ENCODE measurements at regions not wholly inside any gene's neighbourhood (a gene's known extent, or its start where the extent isn't known, plus 50 kb on each side); places are given as distances from the start of the nearest gene placed in this dataset.
"Not testable (repeated sequence)": the region's sequence is repeated elsewhere in the genome, so short reads cannot be mapped to it uniquely, and the experiment has no call there.

DNA sequence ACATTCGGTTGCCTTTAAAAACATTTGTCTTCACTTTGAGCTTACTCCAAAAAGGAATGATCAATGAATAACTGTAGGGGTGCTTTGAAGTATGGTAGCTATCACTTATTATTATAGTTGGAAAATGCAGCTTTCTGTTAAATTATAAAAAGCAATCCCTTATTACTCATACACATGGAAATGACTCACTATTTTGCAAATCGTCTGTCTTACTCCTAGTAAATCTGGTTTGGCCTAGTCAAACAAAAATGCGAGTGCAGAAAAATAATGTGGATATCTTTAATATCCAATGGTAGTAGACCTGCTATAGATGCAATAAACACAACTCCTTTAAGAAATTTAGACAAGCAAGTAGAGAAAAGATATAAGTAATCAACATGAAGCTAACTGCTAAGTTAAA, 112.5 kb downstream of the ZIC1 start:
- 96% methylated on average over 2 of the region's 3 CpGs; no CpG with 5 or more reads in 1 of the 2 experiments for WGBS, 2 experiments (ENCODE audit: insufficient coverage in 1 of 2, insufficient read length in 1 of 2)
- DNase-seq = no peak
- Mint-ChIP-seq H3K4me1 (no peaks in the 10 kb centered on the region), H3K27ac (no peak overlapping the region), H3K36me3 (ENCODE audit: low read depth) (no peaks in the 10 kb centered on the region), H3K27me3 (ENCODE audit: insufficient read depth) (no peaks in the 10 kb centered on the region), H3K9me3 (no peaks in the 10 kb centered on the region), H3K4me3 (no peak overlapping the region)
- TF ChIP-seq, protein P1, sequence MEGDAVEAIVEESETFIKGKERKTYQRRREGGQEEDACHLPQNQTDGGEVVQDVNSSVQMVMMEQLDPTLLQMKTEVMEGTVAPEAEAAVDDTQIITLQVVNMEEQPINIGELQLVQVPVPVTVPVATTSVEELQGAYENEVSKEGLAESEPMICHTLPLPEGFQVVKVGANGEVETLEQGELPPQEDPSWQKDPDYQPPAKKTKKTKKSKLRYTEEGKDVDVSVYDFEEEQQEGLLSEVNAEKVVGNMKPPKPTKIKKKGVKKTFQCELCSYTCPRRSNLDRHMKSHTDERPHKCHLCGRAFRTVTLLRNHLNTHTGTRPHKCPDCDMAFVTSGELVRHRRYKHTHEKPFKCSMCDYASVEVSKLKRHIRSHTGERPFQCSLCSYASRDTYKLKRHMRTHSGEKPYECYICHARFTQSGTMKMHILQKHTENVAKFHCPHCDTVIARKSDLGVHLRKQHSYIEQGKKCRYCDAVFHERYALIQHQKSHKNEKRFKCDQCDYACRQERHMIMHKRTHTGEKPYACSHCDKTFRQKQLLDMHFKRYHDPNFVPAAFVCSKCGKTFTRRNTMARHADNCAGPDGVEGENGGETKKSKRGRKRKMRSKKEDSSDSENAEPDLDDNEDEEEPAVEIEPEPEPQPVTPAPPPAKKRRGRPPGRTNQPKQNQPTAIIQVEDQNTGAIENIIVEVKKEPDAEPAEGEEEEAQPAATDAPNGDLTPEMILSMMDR (conservative IDR thresholded peaks at IDR 0.05) = no peak
- Histone ChIP-seq H3K27ac (ENCODE audit: low read depth, low read length) (no peak overlapping the region), H3K4me1 (ENCODE audit: control insufficient read depth, insufficient read depth, low read length) (no peaks in the 10 kb centered on the region), H3K9me3 (ENCODE audit: control insufficient read depth, low read length) (no peaks in the 10 kb centered on the region), H3K36me3 (ENCODE audit: control insufficient read depth, insufficient read depth, low read length) (no peaks in the 10 kb centered on the region), H3K4me3 (ENCODE audit: low read length) (no peak overlapping the region), H3K27me3 (ENCODE audit: control insufficient read depth, insufficient read depth, low read length, poor library complexity, severe bottlenecking) (no peaks in the 10 kb centered on the region), H3K9ac (ENCODE audit: extremely low read depth, low read length, poor library complexity, severe bottlenecking) (no peak overlapping the region)

DNA sequence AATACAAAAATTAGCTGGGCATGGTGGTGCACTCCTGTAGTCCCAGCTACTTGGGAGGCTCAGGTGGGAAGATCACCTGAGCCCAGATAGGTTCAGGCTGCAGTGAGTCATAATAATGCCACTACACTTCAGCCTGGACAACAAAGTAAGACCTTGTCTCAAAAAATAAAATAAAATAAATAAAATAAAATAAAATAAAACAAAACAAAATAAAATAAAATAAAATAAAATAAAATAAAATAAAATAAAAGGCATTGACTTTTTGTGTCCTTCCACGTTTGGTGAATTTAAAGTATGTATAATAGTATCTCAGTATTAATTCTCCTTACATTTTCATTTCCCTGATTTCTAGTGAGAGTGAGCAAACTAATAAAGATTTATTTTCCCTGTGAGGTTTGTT, 113.6 kb downstream of the ZIC1 start:
- H3K4me3 Mint-ChIP-seq; H3K9me3 ChIP-seq (ENCODE audit: control insufficient read depth, low read length); H3K4me3 ChIP-seq (ENCODE audit: low read length); DNase-seq; H3K9ac ChIP-seq (ENCODE audit: extremely low read depth, low read length, poor library complexity, severe bottlenecking); H3K4me1 Mint-ChIP-seq; H3K9me3 Mint-ChIP-seq; H3K36me3 ChIP-seq (ENCODE audit: control insufficient read depth, insufficient read depth, low read length); H3K27me3 ChIP-seq (ENCODE audit: control insufficient read depth, insufficient read depth, low read length, poor library complexity, severe bottlenecking); H3K36me3 Mint-ChIP-seq (ENCODE audit: low read depth); H3K4me1 ChIP-seq (ENCODE audit: control insufficient read depth, insufficient read depth, low read length); H3K27ac ChIP-seq (ENCODE audit: low read depth, low read length); H3K27ac Mint-ChIP-seq; H3K27me3 Mint-ChIP-seq (ENCODE audit: insufficient read depth): not testable (repeated sequence)
- no CpG with 5 or more reads among the region's 1 CpG for WGBS, 2 experiments (ENCODE audit: insufficient coverage in 1 of 2, insufficient read length in 1 of 2)

DNA sequence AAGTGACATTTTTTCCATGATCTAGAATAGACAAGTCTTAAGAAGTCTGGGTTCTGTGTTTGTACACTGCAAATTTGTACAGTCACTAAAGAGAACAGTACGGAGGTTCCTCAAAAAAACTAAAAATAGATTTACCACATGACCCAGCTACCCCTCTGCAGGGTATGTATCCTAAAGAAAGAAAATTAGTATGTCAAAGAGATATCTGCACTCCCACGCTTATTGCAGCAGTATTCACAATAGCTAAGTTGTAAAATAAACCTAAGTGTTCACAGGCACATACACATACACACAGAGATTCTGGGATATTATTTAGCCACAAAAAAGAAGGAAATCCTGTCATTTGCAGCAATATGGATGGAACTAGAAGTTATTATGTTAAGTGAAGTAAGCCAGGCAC, 120.4 kb downstream of the ZIC1 start:
- no peak overlapping the region for H3K4me3 ChIP-seq (ENCODE audit: low read length)
- H3K27ac ChIP-seq (ENCODE audit: low read depth, low read length) = no peak overlapping the region
- Mint-ChIP-seq H3K4me3 (no peak overlapping the region), H3K27me3 (ENCODE audit: insufficient read depth) (no peaks in the 10 kb centered on the region), H3K36me3 (ENCODE audit: low read depth) (no peaks in the 10 kb centered on the region), H3K9me3 (no peaks in the 10 kb centered on the region), H3K4me1 (no peaks in the 10 kb centered on the region), H3K27ac (no peak overlapping the region)
- H3K36me3 ChIP-seq (ENCODE audit: control insufficient read depth, insufficient read depth, low read length) = no peaks in the 10 kb centered on the region
- H3K9ac ChIP-seq (ENCODE audit: extremely low read depth, low read length, poor library complexity, severe bottlenecking) = no peak overlapping the region
- no peaks in the 10 kb centered on the region for H3K27me3 ChIP-seq (ENCODE audit: control insufficient read depth, insufficient read depth, low read length, poor library complexity, severe bottlenecking)
- no peaks in the 10 kb centered on the region for H3K9me3 ChIP-seq (ENCODE audit: control insufficient read depth, low read length)
- no peak for DNase-seq
- 80 to 100% methylated on average over 1 to 2 of the region's 2 CpGs for WGBS, 2 experiments (ENCODE audit: insufficient coverage in 1 of 2, insufficient read length in 1 of 2)
- TF ChIP-seq, protein P1 (conservative IDR thresholded peaks at IDR 0.05) = no peak
- H3K4me1 ChIP-seq (ENCODE audit: control insufficient read depth, insufficient read depth, low read length) = no peaks in the 10 kb centered on the region

DNA sequence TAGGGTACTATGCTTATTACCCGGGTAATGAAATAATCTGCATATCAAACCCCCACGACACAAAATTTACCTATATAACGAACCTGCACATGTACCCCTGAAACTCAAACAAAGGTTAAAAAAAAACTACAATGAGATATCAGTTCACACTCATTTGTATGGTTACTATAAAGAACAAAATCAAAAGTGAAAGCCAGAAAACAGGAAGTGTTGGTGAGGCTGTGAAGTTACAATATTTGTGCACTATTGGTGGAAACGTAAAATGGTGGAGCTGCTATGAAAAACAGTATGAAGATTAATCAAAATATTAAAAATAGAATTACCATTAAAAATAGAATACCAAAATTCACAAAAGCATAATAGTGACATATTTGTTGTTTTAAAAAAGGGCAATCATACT, 128.9 kb downstream of the ZIC1 start:
- TF ChIP-seq, protein P1 (conservative IDR thresholded peaks at IDR 0.05) = no peak
- H3K4me3 ChIP-seq (ENCODE audit: low read length) = no peak overlapping the region
- Mint-ChIP-seq H3K27ac (no peak overlapping the region), H3K27me3 (ENCODE audit: insufficient read depth) (no peaks in the 10 kb centered on the region), H3K4me3 (no peak overlapping the region), H3K36me3 (ENCODE audit: low read depth) (no peaks in the 10 kb centered on the region), H3K4me1 (no peaks in the 10 kb centered on the region), H3K9me3 (peaks cover 13% of the 10 kb centered on the region)
- no peaks in the 10 kb centered on the region for H3K9me3 ChIP-seq (ENCODE audit: control insufficient read depth, low read length)
- no peaks in the 10 kb centered on the region for H3K36me3 ChIP-seq (ENCODE audit: control insufficient read depth, insufficient read depth, low read length)
- H3K9ac ChIP-seq (ENCODE audit: extremely low read depth, low read length, poor library complexity, severe bottlenecking) = no peak overlapping the region
- H3K27ac ChIP-seq (ENCODE audit: low read depth, low read length) = no peak overlapping the region
- DNase-seq = no peak
- no peaks in the 10 kb centered on the region for H3K27me3 ChIP-seq (ENCODE audit: control insufficient read depth, insufficient read depth, low read length, poor library complexity, severe bottlenecking)
- no peaks in the 10 kb centered on the region for H3K4me1 ChIP-seq (ENCODE audit: control insufficient read depth, insufficient read depth, low read length)
- WGBS, 2 experiments (ENCODE audit: insufficient coverage in 1 of 2, insufficient read length in 1 of 2) = 89% methylated on average over 4 of the region's 4 CpGs; no CpG with 5 or more reads in 1 of the 2 experiments
